OCI-M2 (cell line): ENCODE measurements at regions not wholly inside any gene's neighbourhood (a gene's known extent, or its start where the extent isn't known, plus 50 kb on each side); places are given as distances from the start of the nearest gene placed in this dataset.

Experiments used
- DNase-seq: peaks from one replicate; lab custom pipeline; 2025; ENCODE audit not compliant: unreplicated experiment; lab: John Stamatoyannopoulos, UW

GRCh38 chr6:170232186-170233002 lies 58.5 kb downstream of the DLL1 start:
- DNase-seq, result no peak

DNA sequence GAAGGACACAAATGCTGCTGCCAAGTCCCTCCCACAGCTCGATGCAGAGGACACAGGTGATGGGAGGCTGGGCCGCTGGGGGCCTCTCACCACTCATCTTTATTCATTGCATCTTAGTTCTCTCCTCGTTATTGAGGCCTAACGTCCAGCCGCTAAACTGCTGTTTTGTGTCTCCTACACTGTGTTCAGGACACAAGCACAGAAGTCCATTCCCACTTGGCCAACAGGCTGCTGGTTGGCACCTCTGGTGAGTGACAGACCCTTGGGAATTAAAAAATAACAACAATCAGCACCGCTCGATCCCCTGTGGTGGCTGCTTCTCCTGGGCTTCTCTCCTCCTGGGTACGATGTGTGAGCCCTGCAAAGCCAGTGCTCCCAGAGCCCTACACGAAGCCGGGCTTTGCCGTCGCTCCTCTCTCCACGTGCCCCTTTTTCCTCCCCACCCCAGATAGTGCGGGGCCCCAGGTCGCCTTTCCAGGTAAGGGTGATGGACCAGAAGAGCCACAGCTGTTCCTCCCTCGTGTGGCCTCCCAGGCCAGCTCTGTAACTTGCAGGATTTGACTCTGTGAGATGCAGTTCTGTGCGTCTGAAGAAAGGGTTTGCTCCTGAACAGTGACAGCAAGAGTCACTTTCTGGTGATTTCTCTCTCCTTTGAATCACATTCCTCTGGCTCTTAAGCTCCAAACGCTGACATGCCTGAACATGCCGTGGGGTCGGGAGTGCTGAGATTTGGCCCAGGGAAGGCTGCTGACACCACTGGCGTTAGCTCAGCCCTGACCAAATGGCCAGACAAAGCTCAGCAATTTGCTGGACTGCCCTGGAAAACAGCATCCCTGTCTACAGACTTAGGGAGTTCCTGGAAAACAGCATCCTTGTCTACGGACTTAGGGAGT lies 59.3 kb downstream of the DLL1 start:
- no peak for DNase-seq

GRCh38 chr6:170230520-170231292 lies 60.2 kb downstream of the DLL1 start:
- no peak for DNase-seq

- no peak for DNase-seq
Observed at GRCh38 chr6:170229851-170230519, 60.9 kb downstream of the DLL1 start.

- DNase-seq, result no peak
Observed at GRCh38 chr6:170229396-170229795, 61.5 kb downstream of the DLL1 start.

GRCh38 chr6:170228946-170229310 lies 62.0 kb downstream of the DLL1 start:
- no peak for DNase-seq

DNA sequence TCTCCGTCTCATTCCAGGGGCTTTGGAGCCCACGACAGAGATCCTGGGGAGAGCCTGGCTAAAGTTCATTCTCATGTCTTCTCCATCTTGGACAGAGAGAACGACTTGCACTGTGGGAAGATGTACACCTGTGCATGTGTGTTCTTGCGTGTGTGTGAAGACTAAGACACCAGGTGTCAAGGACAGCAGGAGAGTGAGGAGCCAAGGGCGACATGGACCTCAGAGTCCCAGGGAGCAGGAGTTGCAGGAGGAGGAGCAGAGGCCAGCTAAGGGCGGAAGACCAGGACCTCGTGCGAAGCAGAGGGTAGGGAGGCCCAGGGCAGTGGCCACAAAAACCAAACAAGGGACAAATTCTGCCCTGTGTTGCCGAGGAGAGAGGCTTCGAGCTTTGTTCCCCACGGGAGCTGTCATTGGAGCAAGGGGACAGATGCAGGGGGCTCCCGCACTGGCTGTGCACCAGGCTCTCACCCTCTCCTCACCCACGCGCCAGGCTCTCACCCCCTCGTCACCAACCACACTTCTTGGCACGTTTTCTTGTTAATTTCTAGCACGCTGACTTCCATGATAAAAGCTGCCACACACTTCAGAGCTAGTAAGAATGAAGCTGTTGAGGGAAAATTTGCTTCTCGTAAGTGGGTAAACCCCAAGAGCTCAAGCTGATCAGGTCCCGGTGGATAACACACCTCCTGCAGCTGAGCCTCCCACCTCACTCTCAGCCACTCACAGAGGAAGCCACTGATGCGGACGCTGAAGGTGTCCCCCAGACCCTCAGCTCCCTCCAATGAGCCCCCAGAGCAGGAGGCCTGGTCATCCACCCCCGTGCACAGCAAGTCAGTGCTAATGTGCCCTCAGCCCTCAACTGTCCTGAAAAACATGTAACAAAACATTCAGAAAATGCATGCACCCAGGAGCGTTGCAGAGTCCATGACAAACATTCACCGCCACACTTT lies 62.6 kb downstream of the DLL1 start:
- no peak for DNase-seq

DNA sequence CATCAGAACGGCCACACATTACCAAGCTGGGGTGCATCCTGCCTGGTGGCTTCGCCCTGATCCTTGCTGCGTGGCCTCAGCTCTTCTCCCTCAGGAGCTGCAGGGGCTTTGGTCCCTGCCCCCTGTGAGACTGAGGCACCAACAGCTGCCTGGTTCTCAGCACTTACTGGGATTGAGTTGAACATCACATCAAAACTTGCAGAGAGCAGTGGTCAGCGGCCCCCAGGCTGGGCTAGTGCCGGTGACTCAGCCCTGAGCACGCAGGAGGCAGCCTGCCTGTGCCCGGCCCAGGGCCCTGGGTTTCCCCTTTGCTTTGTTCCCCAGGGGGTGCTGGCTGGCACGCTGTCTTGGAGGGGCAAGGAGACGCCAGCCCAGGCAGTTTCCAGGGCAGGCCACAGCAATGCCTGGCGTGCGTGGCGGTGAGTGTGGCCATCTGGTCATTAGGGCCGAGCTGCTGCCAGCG lies 63.3 kb downstream of the DLL1 start:
- DNase-seq, result no peak

DNA sequence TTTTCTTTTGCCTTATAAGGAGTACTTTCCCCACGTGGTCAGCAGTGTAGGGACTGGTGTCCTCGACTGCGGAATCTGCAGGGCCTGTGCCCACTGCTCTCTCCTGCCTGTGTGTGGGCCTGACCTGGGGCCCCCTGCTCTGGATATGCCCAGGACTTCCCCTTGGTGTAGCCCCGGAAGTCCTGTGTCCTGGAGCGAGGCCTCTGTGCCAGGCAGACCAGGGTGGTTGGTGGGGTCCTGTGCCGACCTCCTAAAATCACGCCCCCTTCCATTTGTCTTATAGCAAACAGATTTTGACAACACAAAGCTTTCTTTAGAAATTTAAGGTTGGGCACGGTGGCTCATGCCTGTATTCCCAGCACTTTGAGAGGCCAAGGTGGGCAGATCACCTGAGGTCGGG lies 64.2 kb downstream of the DLL1 start:
- DNase-seq, result no peak

DNA sequence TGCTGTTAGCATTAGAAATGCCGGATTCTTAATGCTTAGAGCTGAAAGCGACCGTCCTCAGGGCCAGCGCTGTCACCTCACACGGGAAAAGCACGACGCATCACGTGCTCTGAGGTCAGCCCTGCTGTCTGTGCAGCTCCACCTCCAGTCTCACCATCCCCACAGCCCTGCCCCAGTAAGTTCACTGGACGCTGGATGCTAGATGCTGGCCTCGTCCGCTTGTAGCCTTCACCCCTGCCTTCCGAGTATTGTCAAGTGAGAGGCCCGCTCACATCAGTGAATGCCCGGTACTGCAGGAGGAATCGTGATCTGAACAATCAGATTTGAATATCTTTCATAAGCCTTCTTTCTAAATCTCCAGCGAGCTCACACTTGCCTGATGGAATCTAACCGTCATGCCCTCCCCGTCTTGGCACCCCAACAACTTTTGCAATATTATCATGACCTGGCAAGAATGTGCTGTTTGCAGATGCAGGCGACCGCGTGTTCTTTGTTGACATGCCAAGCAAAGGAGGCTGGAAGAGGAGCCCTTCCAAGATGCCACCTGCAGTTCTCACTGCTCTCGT lies 64.9 kb downstream of the DLL1 start:
- no peak for DNase-seq

DNA sequence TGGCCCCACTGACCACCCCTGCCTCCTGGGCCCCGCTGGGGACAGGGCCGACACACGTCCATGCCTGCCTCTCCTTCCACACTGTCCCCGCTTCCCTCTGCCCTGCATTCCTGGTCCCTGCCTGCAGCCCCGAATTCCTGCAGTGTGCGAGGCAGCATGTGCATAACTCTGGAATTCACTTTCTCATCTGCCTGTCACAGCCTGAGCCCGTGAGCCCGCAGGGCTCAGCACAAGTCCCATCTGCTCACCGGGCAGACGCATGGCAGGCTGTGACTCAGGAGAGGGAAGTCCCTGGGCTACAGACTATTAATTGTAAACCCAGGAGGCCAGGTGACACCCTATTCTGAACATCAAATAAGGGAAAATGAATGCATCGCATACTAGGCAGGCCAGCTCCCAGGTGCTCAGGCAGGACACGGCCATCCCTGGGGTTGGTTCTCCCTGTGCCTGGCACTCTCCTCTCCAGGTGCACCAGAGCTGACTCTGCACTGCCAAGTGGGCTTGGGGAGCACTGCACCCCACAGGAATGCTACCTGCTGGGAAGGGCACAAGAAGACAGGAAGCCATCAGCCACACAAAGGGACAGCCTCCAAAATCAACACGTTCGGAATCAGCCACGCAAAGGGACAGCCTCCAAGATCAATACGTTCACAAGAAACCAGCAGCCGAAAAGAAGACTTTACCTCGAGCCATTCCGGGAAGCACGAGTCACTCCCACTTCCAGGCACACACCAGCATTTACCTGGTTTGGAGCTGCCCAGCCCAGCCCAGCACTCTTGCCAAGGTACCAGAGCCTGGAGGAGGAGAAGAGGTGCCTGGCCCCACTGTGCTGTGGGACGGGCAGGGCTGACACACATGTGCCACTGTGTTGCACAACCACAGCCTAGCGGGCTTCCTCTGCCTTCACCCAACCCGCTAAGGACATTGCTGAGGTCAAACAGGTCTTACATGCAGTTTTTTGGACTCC lies 65.9 kb downstream of the DLL1 start:
- no peak for DNase-seq

GRCh38 chr6:170223718-170224693 lies 66.9 kb downstream of the DLL1 start:
- peak; percentile 10 for DNase-seq

DNA sequence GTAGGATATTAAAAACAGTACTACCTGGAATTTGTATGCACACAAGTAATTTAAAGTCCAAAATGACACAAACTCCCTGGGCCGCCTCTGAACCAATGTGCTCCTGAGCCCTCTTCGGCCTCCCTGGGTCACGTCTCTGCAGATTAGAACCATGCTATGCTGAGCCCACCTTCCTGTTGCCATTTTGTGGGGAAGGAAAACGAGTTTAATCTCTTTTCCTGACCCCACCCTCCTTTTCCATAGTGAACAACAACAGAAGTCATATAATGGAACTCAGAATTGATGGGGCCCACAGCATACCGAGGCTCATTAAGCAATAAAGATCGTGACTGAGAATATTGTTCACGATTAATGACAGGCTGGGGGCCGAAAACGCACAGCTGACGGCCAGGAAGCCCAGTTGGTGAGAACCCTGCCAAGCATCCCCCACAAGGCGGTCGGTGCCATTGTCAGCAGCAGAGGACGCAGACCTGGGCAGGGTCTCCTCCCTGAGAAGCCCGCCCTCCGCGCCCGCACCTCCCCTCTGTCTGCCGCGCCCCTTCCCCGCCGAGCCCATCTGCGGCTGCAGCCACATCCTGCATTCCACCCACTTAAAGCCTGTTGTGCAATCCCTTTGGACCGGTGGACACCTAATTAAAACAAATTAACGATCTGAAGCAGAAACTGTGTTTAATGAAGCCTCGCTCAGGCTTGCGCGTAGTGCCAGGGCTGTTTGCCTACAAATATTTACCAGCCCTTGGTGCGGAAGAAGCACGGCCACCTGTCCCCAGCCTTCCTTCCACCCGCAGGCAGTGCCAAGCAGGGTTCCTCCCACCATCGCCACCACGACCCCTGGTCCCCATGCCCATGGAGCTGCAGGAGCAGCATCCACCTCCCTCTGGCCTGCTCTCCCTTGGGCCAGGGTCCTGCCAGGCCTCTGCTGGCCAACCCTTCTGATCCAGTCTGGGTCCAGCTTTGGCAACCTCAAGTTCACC lies 68.1 kb downstream of the DLL1 start:
- DNase-seq, result no peak

DNA sequence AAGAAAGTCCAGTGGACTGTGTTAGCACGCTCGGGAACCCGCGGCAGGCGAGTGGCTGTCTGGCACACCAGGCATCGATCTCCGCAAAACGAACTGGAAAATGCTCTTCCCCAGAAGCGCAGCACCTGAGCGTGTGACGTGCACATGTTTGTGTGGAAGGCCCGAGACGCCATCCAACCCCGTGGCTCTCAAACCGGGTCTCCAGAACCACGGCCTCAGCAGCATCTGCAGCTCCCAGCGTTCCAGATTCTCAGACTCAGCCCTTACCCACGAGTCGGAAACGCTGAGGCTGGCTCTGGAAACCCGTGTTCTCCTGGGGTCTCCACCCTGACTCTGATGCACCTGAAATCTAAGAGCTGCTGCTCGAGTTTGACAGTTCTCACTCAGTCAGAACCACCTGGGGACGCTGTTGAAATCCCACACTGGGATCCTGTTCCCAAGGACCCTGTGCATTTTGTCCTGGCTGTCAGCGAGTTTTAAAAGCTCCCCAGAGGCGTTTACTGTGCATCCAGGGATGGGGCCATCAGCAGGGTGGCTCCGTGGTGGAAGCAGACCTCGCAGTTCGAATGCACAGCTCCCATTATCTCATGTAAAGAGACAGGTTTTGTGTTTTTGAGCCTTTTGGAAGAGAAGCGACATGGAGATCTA lies 69.0 kb downstream of the DLL1 start:
- DNase-seq, result no peak

DNA sequence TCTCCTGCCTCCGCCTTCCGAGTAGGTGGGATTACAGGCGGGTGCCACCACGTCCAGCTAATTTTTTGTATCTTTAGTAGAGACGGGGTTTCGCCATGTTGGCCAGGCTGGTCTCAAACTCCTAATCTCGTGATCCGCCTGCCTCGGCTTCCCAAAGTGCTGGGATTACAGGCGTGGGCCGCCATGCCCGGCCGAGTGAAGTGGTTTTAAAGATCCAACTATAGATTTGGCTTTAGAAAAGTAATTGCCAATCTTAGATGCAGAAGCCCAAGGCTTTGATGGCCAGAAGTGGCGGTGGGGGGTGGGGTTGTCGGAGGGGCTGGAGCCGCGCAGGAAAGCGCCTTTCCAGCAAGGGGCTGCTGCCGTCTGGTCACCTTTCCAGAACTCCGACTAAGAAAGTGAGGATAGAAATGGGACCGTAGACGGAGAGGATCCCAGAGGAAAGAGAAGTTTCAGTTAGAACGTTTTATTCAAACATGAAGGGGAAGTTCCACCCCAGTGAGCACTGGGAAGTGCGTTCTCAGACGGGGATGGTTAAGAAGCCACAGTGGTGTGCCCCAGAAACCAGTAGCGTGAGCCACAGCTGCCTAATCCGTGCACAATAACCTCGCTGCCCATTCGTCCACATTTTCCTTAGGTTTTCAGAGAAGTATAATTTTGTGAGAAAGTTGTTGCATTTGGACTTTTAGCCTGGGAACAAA lies 69.7 kb downstream of the DLL1 start:
- no peak for DNase-seq
